ENCODE measurements at regions not wholly inside any gene's neighbourhood (a gene's known extent, or its start where the extent isn't known, plus 50 kb on each side); places are given as distances from the start of the nearest gene placed in this dataset.

- DNase-seq (ENCODE audit: low spot score), result no peak
- POLR2A ChIA-PET (ENCODE audit: low non-redundant PET), result no interaction called here
- CTCF ChIA-PET, result no interaction called here
- no peak overlapping the region for H3K27ac ChIP-seq
- TF ChIP-seq CTCF (conservative IDR thresholded peaks at IDR 0.05; ENCODE audit: low read depth), result no peak
Measured at GRCh38 chr6:48813836-48814235, 649.2 kb downstream of the MMUT start.

- no peak overlapping the region for H3K27ac ChIP-seq
- ChIA-PET CTCF (interaction anchor here (0.6 kb wide), 1 partner anchor 30 kb away, joined by 4 read pairs; no protein-coding TSS in a partner anchor), POLR2A (ENCODE audit: low non-redundant PET) (no interaction called here)
- no peak for DNase-seq (ENCODE audit: low spot score)
- TF ChIP-seq CTCF (conservative IDR thresholded peaks at IDR 0.05; ENCODE audit: low read depth), result no peak
Measured at GRCh38 chr6:48809700-48810099, 653.4 kb downstream of the MMUT start.

- POLR2A ChIA-PET (ENCODE audit: low non-redundant PET), result no interaction called here
- no peak overlapping the region for H3K27ac ChIP-seq
- CTCF ChIA-PET, result interaction anchor here (0.6 kb wide), 1 partner anchor 30 kb away, joined by 4 read pairs; no protein-coding TSS in a partner anchor
- no peak for TF ChIP-seq CTCF (conservative IDR thresholded peaks at IDR 0.05; ENCODE audit: low read depth)
- DNase-seq (ENCODE audit: low spot score), result no peak
Measured at GRCh38 chr6:48809245-48809644, 653.8 kb downstream of the MMUT start.

- no peak for TF ChIP-seq CTCF (conservative IDR thresholded peaks at IDR 0.05; ENCODE audit: low read depth)
- ChIA-PET CTCF (no interaction called here), POLR2A (ENCODE audit: low non-redundant PET) (no interaction called here)
- no peak overlapping the region for H3K27ac ChIP-seq
- DNase-seq (ENCODE audit: low spot score), result no peak
Measured at GRCh38 chr6:48798296-48798695, 664.8 kb downstream of the MMUT start.

GRCh38 chr6:48782225-48782624 lies 671.2 kb upstream of the PTCHD4 start:
- ChIA-PET CTCF (no interaction called here), POLR2A (ENCODE audit: low non-redundant PET) (no interaction called here)
- no peak overlapping the region for H3K27ac ChIP-seq
- DNase-seq (ENCODE audit: low spot score), result no peak
- TF ChIP-seq CTCF (conservative IDR thresholded peaks at IDR 0.05; ENCODE audit: low read depth), result no peak

- POLR2A ChIA-PET (ENCODE audit: low non-redundant PET), result no interaction called here
- CTCF ChIA-PET, result no interaction called here
- TF ChIP-seq CTCF (conservative IDR thresholded peaks at IDR 0.05; ENCODE audit: low read depth), result no peak
- no peak for DNase-seq (ENCODE audit: low spot score)
- H3K27ac ChIP-seq, result no peak overlapping the region
Measured at GRCh38 chr6:48777411-48777810, 666.4 kb upstream of the PTCHD4 start.

GRCh38 chr6:48775157-48775556 lies 664.2 kb upstream of the PTCHD4 start:
- ChIA-PET CTCF (interaction anchor here (0.6 to 0.7 kb wide), 2 partner anchors 462 to 785 kb away, joined by 3 read pairs; no protein-coding TSS in a partner anchor), POLR2A (ENCODE audit: low non-redundant PET) (no interaction called here)
- H3K27ac ChIP-seq, result no peak overlapping the region
- DNase-seq (ENCODE audit: low spot score), result no peak
- no peak for TF ChIP-seq CTCF (conservative IDR thresholded peaks at IDR 0.05; ENCODE audit: low read depth)

Measured in RWPE1 (cell line).